CD4-positive, CD25-positive, alpha-beta regulatory T cell (primary cell): ENCODE measurements at regions not wholly inside any gene's neighbourhood (a gene's known extent, or its start where the extent isn't known, plus 50 kb on each side); places are given as distances from the start of the nearest gene placed in this dataset.

ENCODE experiments used
- ATAC-seq, 2 donors: fragments of 150-1000 bp; cut with Tn5 transposase; one replicate each; pipeline ENCODE4 v1.10.0; 2021; ENCODE audit warnings: low read depth in 2 of 2, moderate number of reproducible peaks in 2 of 2, moderate library complexity in 1 of 2
- DNase-seq, 3 donors: peaks; one replicate each; pipeline versions ENCODE4 v3.0.0 to v3.0.0-alpha.2; 2012 to 2022; ENCODE audit warnings: mixed read lengths in 1 of 3
- H3K27ac ChIP-seq: one replicate; pipeline ENCODE4 v1.7.0; 2013; ENCODE audit warnings: mild to moderate bottlenecking, low read length; ENCODE audit not compliant: insufficient read depth, poor library complexity, severe bottlenecking
- H3K27me3 ChIP-seq: one replicate; pipeline ENCODE4 v1.7.0; 2013; ENCODE audit warnings: low read length; ENCODE audit not compliant: control insufficient read depth, insufficient read depth
- H3K36me3 ChIP-seq: one replicate; pipeline ENCODE4 v1.7.0; 2013; ENCODE audit warnings: mild to moderate bottlenecking, low read length, moderate library complexity; ENCODE audit not compliant: control insufficient read depth, insufficient read depth
- H3K4me1 ChIP-seq: 2 replicates; pipeline ENCODE4 v1.7.0; 2013; ENCODE audit warnings: mild to moderate bottlenecking, low read length; ENCODE audit not compliant: insufficient read depth, control insufficient read depth, poor library complexity, severe bottlenecking
- H3K4me3 ChIP-seq: one replicate; pipeline ENCODE4 v1.7.0; 2013; ENCODE audit warnings: low read depth, mild to moderate bottlenecking, low read length, moderate library complexity
- H3K9me3 ChIP-seq, 2 experiments: 1 replicate in 1 of 2; 2 replicates in 1 of 2; pipeline ENCODE4 v1.7.0; 2013; ENCODE audit warnings: low read length in 2 of 2, mild to moderate bottlenecking in 1 of 2, moderate library complexity in 1 of 2; ENCODE audit not compliant: control insufficient read depth in 2 of 2
- H3K27ac Mint-ChIP-seq, 3 donors: one replicate each; pipeline ENCODE4 v1.8.0; 2020 to 2022; ENCODE audit warnings: mild to moderate bottlenecking in 3 of 3, mixed read lengths in 3 of 3, moderate library complexity in 2 of 3
- H3K27me3 Mint-ChIP-seq: one replicate; pipeline ENCODE4 v1.8.0; 2022; ENCODE audit warnings: mild to moderate bottlenecking, mixed read lengths
- H3K36me3 Mint-ChIP-seq: one replicate; pipeline ENCODE4 v1.8.0; 2020; ENCODE audit warnings: mixed read lengths
- H3K4me1 Mint-ChIP-seq, 4 donors: one replicate each; pipeline ENCODE4 v1.8.0; 2020 to 2022; ENCODE audit warnings: mixed read lengths in 4 of 4, mild to moderate bottlenecking in 1 of 4
- H3K4me3 Mint-ChIP-seq, 4 donors: one replicate each; pipeline ENCODE4 v1.8.0; 2020 to 2022; ENCODE audit warnings: mild to moderate bottlenecking in 4 of 4, mixed read lengths in 4 of 4, moderate library complexity in 3 of 4
- H3K9me3 Mint-ChIP-seq, 7 donors: one replicate each; pipeline ENCODE4 v1.8.0; 2020 to 2022; ENCODE audit warnings: mixed read lengths in 7 of 7, mild to moderate bottlenecking in 3 of 7, moderate library complexity in 2 of 7

DNA sequence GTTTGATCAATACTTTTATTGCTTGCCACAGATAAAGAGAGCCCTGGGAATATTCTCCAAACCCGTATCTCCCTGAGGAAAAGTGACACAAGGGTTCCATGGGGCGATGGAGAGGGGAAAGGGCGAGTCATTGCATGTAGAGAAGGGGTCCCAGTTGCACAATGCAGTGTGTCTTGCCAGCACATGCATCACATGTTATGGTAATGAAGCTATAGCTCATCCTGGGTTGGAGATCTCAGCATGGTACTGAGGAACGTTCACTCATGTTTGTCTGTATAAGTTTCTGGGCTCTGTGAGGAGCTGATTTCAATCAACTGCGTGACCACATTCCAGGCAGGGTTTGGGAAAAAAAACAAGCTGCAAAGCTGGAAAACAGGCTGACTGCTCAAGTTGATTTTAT lies 220.7 kb upstream of the MC4R start:
- H3K4me3 Mint-ChIP-seq, result no peak overlapping the region
- no peaks in the 10 kb centered on the region for H3K36me3 Mint-ChIP-seq
- no peak overlapping the region for H3K27ac Mint-ChIP-seq

DNA sequence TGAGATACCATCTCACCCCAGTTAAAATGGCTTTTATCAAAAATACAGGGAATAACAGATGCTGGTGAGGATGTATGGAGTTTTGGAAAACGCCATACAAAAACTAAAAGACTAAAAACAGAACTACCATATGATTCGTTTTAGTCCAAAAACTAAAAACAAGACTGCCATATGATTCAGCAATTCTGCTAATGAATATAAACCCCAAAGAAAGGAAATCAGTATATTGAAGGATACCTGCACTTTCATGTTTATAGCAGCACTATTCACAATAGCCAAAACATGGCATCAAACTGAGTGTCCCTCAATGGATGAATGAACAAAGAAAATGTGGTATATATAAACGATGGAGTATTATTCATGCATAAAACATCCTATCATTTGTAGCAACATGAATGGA lies 224.4 kb upstream of the MC4R start:
- no peak overlapping the region for H3K27ac Mint-ChIP-seq
- no peak overlapping the region for H3K4me3 Mint-ChIP-seq
- no peak overlapping the region for H3K4me3 ChIP-seq
- no peaks in the 10 kb centered on the region for H3K36me3 Mint-ChIP-seq
- no peaks in the 10 kb centered on the region for H3K4me1 Mint-ChIP-seq
- DNase-seq (no peak), ATAC-seq (no peak)
- no peaks in the 10 kb centered on the region for H3K36me3 ChIP-seq
- H3K9me3 Mint-ChIP-seq, result peaks cover 0 to 4% (median 0%) of the 10 kb centered on the region in 7 donors
- H3K27ac ChIP-seq, result no peak overlapping the region
- no peaks in the 10 kb centered on the region for H3K27me3 Mint-ChIP-seq
- no peaks in the 10 kb centered on the region for H3K27me3 ChIP-seq
- H3K9me3 ChIP-seq, result no peaks in the 10 kb centered on the region
- no peaks in the 10 kb centered on the region for H3K4me1 ChIP-seq

More for the DNA sequence above, 220.7 kb upstream of the MC4R start:
- no peaks in the 10 kb centered on the region for H3K36me3 ChIP-seq
- no peaks in the 10 kb centered on the region for H3K27me3 ChIP-seq
- no peaks in the 10 kb centered on the region for H3K4me1 ChIP-seq
- H3K4me3 ChIP-seq, result no peak overlapping the region
- H3K9me3 ChIP-seq, result no peaks in the 10 kb centered on the region
- Mint-ChIP-seq H3K4me1 (no peaks in the 10 kb centered on the region), H3K27me3 (no peaks in the 10 kb centered on the region), H3K9me3 (peaks cover 0 to 6% (median 0%) of the 10 kb centered on the region in 7 donors)
- DNase-seq, result no peak
- no peak for ATAC-seq
- H3K27ac ChIP-seq, result no peak overlapping the region

DNA sequence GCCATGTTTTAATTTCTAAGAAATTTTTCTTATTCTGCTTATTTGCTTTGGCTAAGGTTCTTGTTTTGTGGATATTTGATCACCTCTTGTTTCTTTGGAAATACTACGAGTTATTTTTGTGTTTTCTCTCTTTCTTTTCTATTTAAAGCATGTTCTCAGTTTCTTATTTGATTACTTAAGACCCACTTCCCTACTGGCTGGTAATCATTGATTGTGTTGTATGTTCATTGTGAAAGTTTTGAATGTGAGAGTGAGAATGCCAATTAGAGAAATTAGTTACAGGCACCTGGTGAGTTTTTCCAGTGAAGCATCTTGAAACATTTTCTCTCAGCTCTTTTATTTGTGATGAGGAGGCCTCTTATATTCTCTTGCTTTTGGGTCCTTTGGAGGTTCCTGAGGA lies 226.7 kb upstream of the MC4R start:
- Histone ChIP-seq H3K36me3 (no peaks in the 10 kb centered on the region), H3K27me3 (no peaks in the 10 kb centered on the region), H3K27ac (no peak overlapping the region), H3K4me3 (no peak overlapping the region), H3K9me3 (no peaks in the 10 kb centered on the region), H3K4me1 (no peaks in the 10 kb centered on the region)
- Mint-ChIP-seq H3K9me3 (peaks cover 0 to 16% (median 0%) of the 10 kb centered on the region in 7 donors), H3K4me1 (no peaks in the 10 kb centered on the region), H3K4me3 (no peak overlapping the region), H3K36me3 (no peaks in the 10 kb centered on the region), H3K27me3 (no peaks in the 10 kb centered on the region), H3K27ac (no peak overlapping the region)
- ATAC-seq (no peak), DNase-seq (no peak)

DNA sequence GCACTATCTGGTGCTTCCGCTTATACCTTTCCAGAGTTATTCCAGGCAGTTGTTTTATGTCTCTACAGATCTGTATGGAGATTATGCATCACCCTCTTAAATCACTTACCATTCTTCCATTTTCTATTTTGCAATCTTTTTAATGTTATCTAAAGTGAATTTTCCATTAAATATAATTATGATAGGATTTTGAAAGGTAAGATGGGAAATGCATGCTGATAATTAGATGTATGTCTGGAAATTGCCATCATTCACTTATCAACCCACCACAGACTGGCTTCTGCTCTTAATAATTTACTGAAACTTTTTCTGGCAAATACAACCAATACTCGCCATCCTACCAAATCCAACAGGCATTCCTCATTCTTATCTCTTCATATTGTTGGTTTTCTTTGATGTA lies 227.4 kb upstream of the MC4R start:
- Histone ChIP-seq H3K4me3 (no peak overlapping the region), H3K27ac (no peak overlapping the region), H3K27me3 (no peaks in the 10 kb centered on the region), H3K4me1 (no peaks in the 10 kb centered on the region), H3K9me3 (no peaks in the 10 kb centered on the region), H3K36me3 (no peaks in the 10 kb centered on the region)
- Mint-ChIP-seq H3K9me3 (peaks cover 0 to 16% (median 0%) of the 10 kb centered on the region in 7 donors), H3K4me3 (no peak overlapping the region), H3K27ac (no peak overlapping the region), H3K36me3 (no peaks in the 10 kb centered on the region), H3K27me3 (no peaks in the 10 kb centered on the region), H3K4me1 (no peaks in the 10 kb centered on the region)
- DNase-seq (no peak), ATAC-seq (no peak)

DNA sequence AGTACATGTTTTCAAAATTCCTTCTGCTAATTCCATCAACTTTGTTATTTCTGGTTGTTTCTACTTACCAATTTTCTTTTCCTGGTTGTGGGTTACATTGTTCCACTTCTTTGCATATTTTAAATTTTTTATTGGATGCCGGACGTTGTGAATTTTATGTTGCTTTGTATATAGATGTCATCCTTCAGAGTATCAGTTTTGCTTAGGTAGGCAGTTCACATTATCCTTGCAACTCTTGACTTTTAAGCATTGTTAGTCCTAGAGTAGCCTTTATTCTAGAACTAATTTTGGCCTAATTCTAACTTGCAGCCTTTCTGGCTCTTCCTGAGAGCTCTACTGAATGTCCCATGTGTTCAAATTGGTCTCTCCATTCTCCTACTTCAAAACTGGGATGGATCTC lies 228.7 kb upstream of the MC4R start:
- H3K4me1 ChIP-seq, result no peaks in the 10 kb centered on the region
- Mint-ChIP-seq H3K4me1 (no peaks in the 10 kb centered on the region), H3K4me3 (no peak overlapping the region), H3K27ac (no peak overlapping the region), H3K9me3 (peaks cover 0 to 22% (median 0%) of the 10 kb centered on the region in 7 donors), H3K27me3 (no peaks in the 10 kb centered on the region), H3K36me3 (no peaks in the 10 kb centered on the region)
- H3K36me3 ChIP-seq, result no peaks in the 10 kb centered on the region
- no peak overlapping the region for H3K4me3 ChIP-seq
- ATAC-seq (no peak), DNase-seq (no peak)
- H3K9me3 ChIP-seq, result no peaks in the 10 kb centered on the region
- no peak overlapping the region for H3K27ac ChIP-seq
- no peaks in the 10 kb centered on the region for H3K27me3 ChIP-seq

DNA sequence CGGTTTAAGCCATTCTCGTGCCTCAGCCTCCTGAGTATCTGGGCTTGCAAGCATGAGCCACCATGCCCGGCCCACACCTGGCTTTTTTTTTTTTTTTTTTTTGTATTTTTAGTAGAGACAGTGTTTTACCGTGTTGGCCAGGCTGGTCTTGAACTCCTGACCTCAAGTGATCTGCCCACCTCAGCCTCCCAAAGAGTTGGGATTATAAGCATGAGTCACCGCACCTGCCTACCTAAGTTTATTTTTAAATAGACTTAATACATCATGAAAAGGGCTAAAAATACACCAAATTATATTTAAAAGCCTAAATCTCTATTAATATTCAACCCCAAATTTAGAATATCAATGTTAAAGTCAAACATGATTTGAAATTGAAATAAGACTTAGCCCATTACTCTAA lies 250.8 kb upstream of the MC4R start:
- no peak for DNase-seq
- Histone ChIP-seq H3K9me3 (no peaks in the 10 kb centered on the region), H3K27me3 (no peaks in the 10 kb centered on the region), H3K27ac (no peak overlapping the region), H3K36me3 (no peaks in the 10 kb centered on the region), H3K4me3 (no peak overlapping the region), H3K4me1 (no peaks in the 10 kb centered on the region)
- H3K9me3 Mint-ChIP-seq, result peaks cover 0 to 16% (median 3%) of the 10 kb centered on the region in 7 donors
- ATAC-seq, result no peak
- no peak overlapping the region for H3K4me3 Mint-ChIP-seq
- H3K27ac Mint-ChIP-seq, result no peak overlapping the region
- H3K36me3 Mint-ChIP-seq, result no peaks in the 10 kb centered on the region
- H3K4me1 Mint-ChIP-seq, result no peaks in the 10 kb centered on the region
- no peaks in the 10 kb centered on the region for H3K27me3 Mint-ChIP-seq

DNA sequence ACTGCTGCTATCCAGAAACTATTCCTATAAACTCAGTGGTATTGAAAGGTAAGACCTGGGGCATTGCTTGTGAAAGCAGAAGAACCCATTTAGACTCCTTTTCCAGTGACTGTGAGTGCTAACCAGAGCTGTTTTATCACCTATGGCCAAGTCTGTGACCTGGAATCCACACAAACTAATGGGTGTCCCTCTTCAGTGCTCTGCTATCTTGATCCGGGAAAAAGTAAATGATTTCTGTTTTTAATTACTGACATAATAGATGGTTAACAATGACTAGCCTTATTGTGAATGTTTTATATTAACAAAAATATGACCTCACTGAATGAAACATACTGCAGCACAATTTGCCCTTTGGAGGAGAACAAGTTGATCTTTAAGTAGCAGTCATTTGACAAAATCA lies 251.6 kb upstream of the MC4R start:
- H3K27me3 Mint-ChIP-seq, result no peaks in the 10 kb centered on the region
- H3K4me1 Mint-ChIP-seq, result no peaks in the 10 kb centered on the region
- H3K9me3 Mint-ChIP-seq, result peaks cover 0 to 17% (median 2%) of the 10 kb centered on the region in 7 donors
- H3K27me3 ChIP-seq, result no peaks in the 10 kb centered on the region
- H3K27ac ChIP-seq, result no peak overlapping the region
- no peaks in the 10 kb centered on the region for H3K4me1 ChIP-seq
- no peak overlapping the region for H3K4me3 Mint-ChIP-seq
- ATAC-seq, result no peak
- no peaks in the 10 kb centered on the region for H3K36me3 Mint-ChIP-seq
- H3K9me3 ChIP-seq, result no peaks in the 10 kb centered on the region
- no peak for DNase-seq
- no peaks in the 10 kb centered on the region for H3K36me3 ChIP-seq
- no peak overlapping the region for H3K4me3 ChIP-seq
- no peak overlapping the region for H3K27ac Mint-ChIP-seq

DNA sequence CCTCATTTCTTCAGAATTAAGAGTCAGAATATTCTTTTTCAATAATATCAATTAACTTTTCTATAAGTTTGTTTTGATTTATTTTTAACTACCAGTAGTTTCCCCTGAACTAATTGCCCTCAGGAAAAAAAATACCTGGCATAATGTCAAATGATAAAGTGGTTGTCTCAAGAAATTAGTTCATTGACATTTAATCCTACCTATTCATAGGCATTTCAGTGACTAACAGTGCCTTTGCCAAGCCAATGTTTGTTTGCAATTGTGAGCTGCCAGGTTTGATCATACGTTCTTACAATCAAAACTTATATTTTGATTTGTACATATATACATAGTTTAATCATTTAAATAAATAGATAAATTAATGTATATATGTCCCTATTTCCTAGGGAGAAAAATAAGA lies 267.3 kb upstream of the MC4R start:
- H3K9me3 ChIP-seq, result peaks cover 0 to 5% of the 10 kb centered on the region in 2 experiments
- no peaks in the 10 kb centered on the region for H3K27me3 ChIP-seq
- ATAC-seq (no peak), DNase-seq (no peak)
- no peak overlapping the region for H3K4me3 Mint-ChIP-seq
- H3K4me3 ChIP-seq, result no peak overlapping the region
- H3K36me3 ChIP-seq, result no peaks in the 10 kb centered on the region
- H3K27ac ChIP-seq, result no peak overlapping the region
- H3K4me1 ChIP-seq, result no peaks in the 10 kb centered on the region
- peaks cover 0 to 23% (median 4%) of the 10 kb centered on the region in 7 donors for H3K9me3 Mint-ChIP-seq
- H3K4me1 Mint-ChIP-seq, result no peaks in the 10 kb centered on the region
- H3K27ac Mint-ChIP-seq, result no peak overlapping the region
- no peaks in the 10 kb centered on the region for H3K27me3 Mint-ChIP-seq
- H3K36me3 Mint-ChIP-seq, result no peaks in the 10 kb centered on the region
